Posterior vena cava (tissue), 2 donors: ENCODE measurements at regions not wholly inside any gene's neighbourhood (a gene's known extent, or its start where the extent isn't known, plus 50 kb on each side); places are given as distances from the start of the nearest gene placed in this dataset.

Experiments used
- DNase-seq: peaks from one replicate; pipeline ENCODE4 v3.0.0-alpha.2; 2020; ENCODE audit warnings: low spot score
- intact Hi-C, 2 donors: fragments of 100-400 bp; cut with DNase I; formaldehyde crosslinking; loops; one replicate each; pipeline versions ENCODE4 v1.14.1 to v1.14.2; 2022 to 2023
- donor health status: DM: yes; HTN: yes; CAD: no.
- donor health status: DM: yes; HTN: yes; CAD: no.

- intact Hi-C loops = no loop called here
- no peak for DNase-seq
These were observed 75.2 kb upstream of the CPEB4 start for GRCh38 chr5:173812811-173813550.

- intact Hi-C loops = no loop called here
- DNase-seq = no peak
These were observed 74.1 kb upstream of the CPEB4 start for GRCh38 chr5:173814053-173814452.

GRCh38 chr5:173815571-173815970, 72.6 kb upstream of the CPEB4 start:
- intact Hi-C loops = no loop called here
- DNase-seq = no peak

- intact Hi-C loops = no loop called here
- DNase-seq = no peak
These were observed 71.4 kb upstream of the CPEB4 start for GRCh38 chr5:173816728-173817127.

- intact Hi-C loops = no loop called here
- DNase-seq = no peak
These were observed 70.6 kb upstream of the CPEB4 start for GRCh38 chr5:173817561-173817960.

- DNase-seq = no peak
- intact Hi-C loops = no loop called here
These were observed 68.6 kb upstream of the CPEB4 start for GRCh38 chr5:173819521-173819920.

GRCh38 chr5:173823274-173823644, 64.9 kb upstream of the CPEB4 start:
- intact Hi-C loops = no loop called here

GRCh38 chr5:173823721-173824567, 64.2 kb upstream of the CPEB4 start:
- DNase-seq = no peak

More at GRCh38 chr5:173823274-173823644, 64.9 kb upstream of the CPEB4 start:
- no peak for DNase-seq

GRCh38 chr5:173825215-173825865, 62.8 kb upstream of the CPEB4 start:
- intact Hi-C loops = no loop called here

More at GRCh38 chr5:173823721-173824567, 64.2 kb upstream of the CPEB4 start:
- intact Hi-C loops = no loop called here

GRCh38 chr5:173826086-173826427, 62.1 kb upstream of the CPEB4 start:
- DNase-seq = no peak
- intact Hi-C loops = no loop called here

More at GRCh38 chr5:173825215-173825865, 62.8 kb upstream of the CPEB4 start:
- no peak for DNase-seq

- intact Hi-C loops = no loop called here
- no peak for DNase-seq
These were observed 61.5 kb upstream of the CPEB4 start for GRCh38 chr5:173826428-173827350.

- DNase-seq = no peak
- intact Hi-C loops = no loop called here
These were observed 59.2 kb upstream of the CPEB4 start for GRCh38 chr5:173828952-173829351.

GRCh38 chr5:173829826-173830225, 58.3 kb upstream of the CPEB4 start:
- intact Hi-C loops = no loop called here

GRCh38 chr5:173830421-173830820, 57.7 kb upstream of the CPEB4 start:
- no peak for DNase-seq
- intact Hi-C loops = no loop called here

More at GRCh38 chr5:173829826-173830225, 58.3 kb upstream of the CPEB4 start:
- DNase-seq = no peak

- intact Hi-C loops = no loop called here
- DNase-seq = no peak
These were observed 56.8 kb upstream of the CPEB4 start for GRCh38 chr5:173831196-173831914.

GRCh38 chr5:173832386-173832785, 55.8 kb upstream of the CPEB4 start:
- DNase-seq = no peak
- intact Hi-C loops = no loop called here

GRCh38 chr5:173833196-173833985, 54.8 kb upstream of the CPEB4 start:
- no peak for DNase-seq
- intact Hi-C loops = no loop called here
